Coronary artery (tissue), 2 donors: ENCODE measurements at regions not wholly inside any gene's neighbourhood (a gene's known extent, or its start where the extent isn't known, plus 50 kb on each side); places are given as distances from the start of the nearest gene placed in this dataset.

Experiments
- DNase-seq: peaks from one replicate; pipeline ENCODE4 v3.0.0-alpha.2; 2017; ENCODE audit warnings: low spot score
- H3K27ac ChIP-seq, 2 donors: fragments of 200-600 bp; sonication (generic); one replicate each; pipeline ENCODE4 v1.5.1; 2016 to 2019
- H3K4me3 ChIP-seq: fragments of 200-600 bp; sonication (generic); 2 replicates; pipeline ENCODE4 v1.5.1; 2016; ENCODE audit warnings: mild to moderate bottlenecking, moderate library complexity
- CTCF ChIP-seq: fragments of 200-600 bp; sonication (generic); IDR thresholded peaks from one replicate; pipeline ENCODE4 v1.5.1; 2019; ENCODE audit warnings: antibody characterized with exemption

GRCh38 chr3:71998995-71999673, 214.2 kb upstream of the PROK2 start:
- DNase-seq: no peak
- TF ChIP-seq CTCF: no peak

GRCh38 chr3:71997066-71997653, 212.2 kb upstream of the PROK2 start:
- no peak for DNase-seq
- H3K27ac ChIP-seq: no peak overlapping the region
- H3K4me3 ChIP-seq: no peak overlapping the region
- no peak for TF ChIP-seq CTCF

More at GRCh38 chr3:71998995-71999673, 214.2 kb upstream of the PROK2 start:
- H3K27ac ChIP-seq: no peak overlapping the region
- H3K4me3 ChIP-seq: no peak overlapping the region

- no peak for TF ChIP-seq CTCF
- Histone ChIP-seq H3K27ac (no peak overlapping the region), H3K4me3 (no peak overlapping the region)
- DNase-seq: no peak
These were observed 210.0 kb upstream of the PROK2 start for GRCh38 chr3:71994906-71995305.

- no peak for TF ChIP-seq CTCF
- no peak for DNase-seq
- Histone ChIP-seq H3K4me3 (no peak overlapping the region), H3K27ac (no peak overlapping the region)
These were observed 209.3 kb upstream of the PROK2 start for GRCh38 chr3:71994203-71994602.

- no peak for DNase-seq
- no peak overlapping the region for H3K4me3 ChIP-seq
- TF ChIP-seq CTCF: no peak
- H3K27ac ChIP-seq: no peak overlapping the region
These were observed 206.7 kb upstream of the PROK2 start for GRCh38 chr3:71991681-71992080.

GRCh38 chr3:71991046-71991445, 206.1 kb upstream of the PROK2 start:
- Histone ChIP-seq H3K27ac (no peak overlapping the region), H3K4me3 (no peak overlapping the region)
- DNase-seq: no peak
- no peak for TF ChIP-seq CTCF

- no peak for TF ChIP-seq CTCF
- DNase-seq: no peak
- H3K4me3 ChIP-seq: no peak overlapping the region
- no peak overlapping the region for H3K27ac ChIP-seq
These were observed 205.6 kb upstream of the PROK2 start for GRCh38 chr3:71990545-71990944.
